GM18867 (cell line): ENCODE measurements at regions not wholly inside any gene's neighbourhood (a gene's known extent, or its start where the extent isn't known, plus 50 kb on each side); places are given as distances from the start of the nearest gene placed in this dataset.
A peak's percentile ranks its signal among the peaks of the same experiment; 100 is the strongest.

Source experiments
- ATAC-seq: cut with Tn5 transposase; IDR thresholded peaks from one replicate; pipeline ENCODE4 v1.9.1; 2021; ENCODE audit warnings: mild to moderate bottlenecking, moderate library complexity; ENCODE audit not compliant: unreplicated experiment

DNA sequence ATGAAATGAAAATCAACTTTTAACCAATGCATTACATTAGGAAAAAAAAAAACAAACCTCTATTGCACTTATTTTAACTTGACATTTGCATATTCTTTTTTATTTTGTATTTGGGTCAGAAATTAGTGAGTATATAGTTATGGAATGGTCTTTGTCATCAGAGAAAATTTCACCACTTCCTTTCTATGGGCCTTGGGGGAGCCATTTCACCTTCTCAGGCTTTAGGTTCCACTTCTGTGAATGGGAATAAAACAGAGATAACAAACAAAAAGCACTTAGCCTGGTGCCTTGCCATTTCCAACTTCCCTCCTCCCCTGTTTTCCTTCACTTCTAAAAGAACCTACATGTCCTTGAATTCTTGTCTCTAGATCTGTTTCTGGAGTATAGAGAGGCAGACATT lies 168.0 kb upstream of the STT3B start:
- ATAC-seq: no peak

DNA sequence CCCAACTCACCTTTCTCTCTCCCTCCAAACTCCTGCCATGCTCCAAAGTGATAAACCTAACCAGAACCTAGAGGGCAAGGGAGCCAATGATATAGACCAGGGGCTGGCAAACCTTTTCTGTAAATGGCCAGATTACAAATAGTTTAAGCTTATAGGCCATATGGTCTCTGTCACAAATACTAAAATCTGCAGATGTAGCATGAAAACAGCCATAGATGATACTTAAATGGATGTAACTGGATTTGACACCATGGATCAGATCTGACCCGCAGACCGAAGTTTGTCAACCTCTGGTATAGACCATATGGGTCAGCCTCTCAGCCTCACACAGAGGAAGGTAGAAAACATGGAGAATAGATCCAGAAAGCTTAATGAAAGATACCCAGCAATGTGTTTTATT lies 165.2 kb upstream of the STT3B start:
- no peak for ATAC-seq

DNA sequence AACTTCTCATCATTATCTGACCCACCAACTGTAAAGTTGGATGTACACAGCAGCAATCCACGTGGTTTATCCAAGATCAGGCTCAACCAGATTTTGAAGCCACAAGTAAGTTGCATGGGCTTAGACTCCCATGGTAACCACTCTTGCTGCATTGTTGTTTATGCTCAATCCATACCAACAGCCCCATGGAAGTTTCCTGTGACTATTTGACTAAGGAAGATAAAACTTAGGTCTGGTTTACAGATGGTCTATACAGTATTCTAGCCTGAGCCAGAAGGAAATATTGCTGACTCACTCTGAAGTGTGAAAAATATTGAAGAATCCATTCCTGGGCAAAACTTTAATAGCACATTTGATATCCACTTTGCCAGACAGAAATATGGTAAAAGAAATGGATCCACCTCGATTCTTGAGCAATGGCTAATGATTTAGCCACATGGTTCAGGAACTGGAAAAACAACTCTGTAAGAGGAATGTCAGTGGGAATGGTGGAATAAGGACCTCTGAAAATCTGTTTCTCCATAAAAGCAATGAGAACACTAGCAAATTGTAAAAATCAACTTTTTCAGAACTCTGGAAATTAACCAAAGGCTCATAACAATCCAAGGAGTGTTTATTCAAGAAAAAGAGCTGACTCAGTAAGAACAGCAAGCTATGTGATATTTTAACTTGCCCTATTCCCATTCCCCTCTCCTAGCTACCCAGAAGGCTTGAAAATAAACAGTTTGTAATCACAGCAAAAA lies 162.9 kb upstream of the STT3B start:
- ATAC-seq: no peak

DNA sequence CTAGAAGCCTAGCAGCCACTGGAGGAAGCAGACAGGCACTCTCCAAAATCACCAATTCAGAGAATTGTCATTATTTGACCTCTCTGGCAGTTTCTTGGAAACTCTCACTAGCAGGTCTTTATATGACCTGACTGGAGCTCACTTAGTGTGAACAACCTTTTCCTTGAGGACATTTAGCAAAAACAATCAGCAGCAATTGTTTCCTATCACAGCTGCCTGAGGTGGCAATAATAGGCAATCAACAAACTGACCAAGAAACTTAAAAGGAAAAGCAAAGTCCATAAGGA lies 162.4 kb upstream of the STT3B start:
- no peak for ATAC-seq

DNA sequence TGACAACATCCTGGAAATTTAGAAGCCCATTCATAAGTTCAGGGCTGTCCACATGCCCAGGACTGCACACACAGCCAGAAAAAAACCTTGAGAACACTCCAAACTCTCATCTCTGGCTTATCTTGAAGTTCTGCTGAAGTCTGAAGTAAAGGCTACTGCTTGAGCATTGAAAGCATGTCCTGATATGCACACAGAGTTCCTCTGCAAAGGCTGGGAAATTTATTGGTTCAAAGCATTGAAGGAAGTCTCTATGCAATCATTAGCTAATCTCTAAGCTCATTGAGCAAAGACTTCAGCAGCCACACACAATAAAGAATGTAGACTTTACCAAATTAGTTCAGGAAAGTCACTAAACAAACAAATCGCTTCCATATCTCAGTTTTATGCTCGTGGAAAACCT lies 162.0 kb upstream of the STT3B start:
- no peak for ATAC-seq

DNA sequence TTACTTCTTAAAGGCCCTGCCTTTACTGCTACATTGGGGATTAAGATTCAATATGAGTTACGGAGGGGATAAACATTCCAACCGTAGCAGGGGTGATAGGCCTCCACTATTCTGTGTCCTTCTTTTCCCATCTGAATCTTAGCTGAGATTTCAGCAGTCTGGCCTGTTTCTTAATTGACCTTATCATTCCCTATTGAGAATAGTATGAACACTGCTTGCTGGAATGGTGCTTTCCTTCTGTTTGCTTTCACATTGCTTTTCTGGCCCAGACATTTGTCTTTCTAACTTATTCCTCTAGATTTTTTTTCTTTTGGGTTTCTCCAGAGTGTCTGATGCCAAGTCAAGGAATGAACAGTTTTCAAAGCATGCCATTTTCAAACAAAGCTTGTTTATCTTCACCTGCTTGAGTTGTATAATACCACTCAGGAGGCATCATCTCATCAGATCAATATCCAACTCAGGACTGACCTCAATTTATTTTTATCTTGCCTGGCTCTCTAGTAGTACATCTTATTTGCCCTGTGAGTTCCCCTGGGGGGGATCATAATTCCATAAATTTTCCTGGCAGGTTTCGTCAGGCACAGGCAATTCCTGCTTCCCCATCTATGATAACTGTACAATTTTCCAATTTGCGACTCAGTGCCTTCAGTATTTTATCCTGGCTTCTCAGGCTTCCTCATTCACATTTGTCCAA lies 161.1 kb upstream of the STT3B start:
- no peak for ATAC-seq

DNA sequence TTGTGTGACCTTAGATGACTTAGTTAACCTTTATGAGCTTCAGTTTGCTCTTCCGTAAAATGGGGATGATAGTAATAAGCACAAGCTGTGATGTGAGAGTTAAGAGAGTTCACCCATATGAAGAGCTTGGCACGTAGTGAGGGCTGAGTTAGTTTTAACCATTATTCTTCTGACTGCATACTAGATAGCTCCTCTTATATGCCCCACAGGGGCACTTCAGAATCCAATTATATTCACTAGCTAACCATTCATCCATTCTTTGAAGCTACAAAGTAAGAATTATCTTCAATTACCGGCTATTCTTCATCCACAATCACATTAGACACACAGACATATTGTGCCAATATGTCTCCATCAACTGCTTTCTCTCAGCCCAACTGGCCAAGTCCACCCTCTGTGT lies 159.0 kb upstream of the STT3B start:
- ATAC-seq: no peak

DNA sequence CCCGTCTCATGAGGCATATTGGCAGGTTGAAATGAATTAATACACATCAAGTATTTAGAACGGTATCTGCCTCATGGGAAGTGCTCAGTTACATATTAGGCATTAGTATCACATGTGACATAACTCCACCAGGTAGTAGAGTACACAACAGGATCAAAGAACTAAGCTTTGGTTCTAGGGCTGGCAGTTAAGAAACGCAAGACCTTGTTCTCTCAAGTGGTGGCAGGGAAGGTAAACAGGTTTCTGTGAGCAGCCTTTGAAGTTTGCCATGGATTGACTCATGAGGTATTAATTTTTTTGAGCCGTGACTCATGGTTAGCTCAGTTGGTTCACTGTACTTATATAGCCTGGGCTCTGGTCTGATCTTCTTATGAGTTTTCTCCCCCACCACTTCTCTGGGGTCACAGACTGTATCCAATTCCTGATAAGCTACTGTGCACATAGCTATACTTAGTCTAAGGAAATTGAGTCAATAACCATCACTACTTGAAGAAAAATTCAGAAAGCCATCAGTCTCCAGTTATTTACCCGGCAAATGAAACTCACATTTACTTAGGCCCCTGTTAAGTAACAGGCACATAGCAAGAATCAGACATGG lies 155.6 kb upstream of the STT3B start:
- ATAC-seq: no peak

DNA sequence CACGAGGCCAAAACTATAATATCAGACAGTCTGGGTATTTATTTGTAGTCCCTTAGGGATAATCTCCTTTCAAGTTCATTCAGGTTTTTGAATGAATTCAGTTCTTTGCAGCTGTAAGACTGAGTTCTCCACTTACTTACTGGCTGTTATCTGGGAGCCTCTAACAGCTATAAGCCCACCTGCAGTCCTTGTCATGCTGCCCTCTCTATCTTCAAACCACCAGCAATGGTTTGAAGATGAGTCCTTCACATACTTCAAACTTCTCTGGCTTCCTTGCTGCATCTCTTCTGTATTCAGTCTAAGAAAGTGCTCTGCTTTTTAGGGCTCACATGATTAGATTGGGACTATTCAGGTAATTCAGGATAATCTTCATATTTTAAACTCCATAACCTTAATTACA lies 154.5 kb upstream of the STT3B start:
- ATAC-seq: no peak

DNA sequence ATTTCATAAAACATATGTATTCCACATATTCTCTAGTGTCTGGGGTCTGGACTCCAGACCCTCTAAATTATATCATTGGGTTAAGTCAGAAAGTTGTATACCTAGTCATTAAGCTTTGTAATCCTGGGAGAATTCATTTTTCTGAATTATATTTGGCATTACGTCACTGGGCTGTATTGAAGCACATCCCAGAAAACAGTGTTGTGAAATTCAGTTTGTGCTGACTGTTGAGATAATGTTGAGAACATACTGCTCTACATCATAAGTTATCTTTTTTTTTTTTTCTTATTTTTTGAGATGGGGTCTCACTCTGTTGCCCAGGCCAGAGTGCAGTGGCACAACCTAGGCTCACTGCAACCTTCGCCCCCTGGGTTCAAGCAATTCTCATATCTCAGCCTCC lies 153.1 kb upstream of the STT3B start:
- ATAC-seq: no peak

DNA sequence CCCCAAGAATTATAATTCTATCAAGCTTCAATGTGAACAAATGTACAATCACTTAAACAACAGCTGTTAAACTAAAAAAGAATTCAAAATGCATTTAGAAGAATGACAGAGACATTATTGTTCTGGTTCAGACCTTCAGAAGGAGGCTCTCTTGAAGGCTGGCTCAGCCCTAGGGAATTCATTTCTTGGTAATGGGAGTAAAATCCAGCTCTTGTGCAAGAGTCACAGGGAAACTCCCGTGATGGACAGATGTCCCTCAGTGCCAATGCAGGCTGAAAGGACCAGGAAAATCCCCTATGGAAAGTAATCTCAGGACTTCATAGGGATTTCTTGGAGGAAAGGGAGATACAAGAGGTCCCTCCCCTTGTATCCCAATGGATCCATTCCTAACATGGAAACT lies 149.9 kb upstream of the STT3B start:
- no peak for ATAC-seq

DNA sequence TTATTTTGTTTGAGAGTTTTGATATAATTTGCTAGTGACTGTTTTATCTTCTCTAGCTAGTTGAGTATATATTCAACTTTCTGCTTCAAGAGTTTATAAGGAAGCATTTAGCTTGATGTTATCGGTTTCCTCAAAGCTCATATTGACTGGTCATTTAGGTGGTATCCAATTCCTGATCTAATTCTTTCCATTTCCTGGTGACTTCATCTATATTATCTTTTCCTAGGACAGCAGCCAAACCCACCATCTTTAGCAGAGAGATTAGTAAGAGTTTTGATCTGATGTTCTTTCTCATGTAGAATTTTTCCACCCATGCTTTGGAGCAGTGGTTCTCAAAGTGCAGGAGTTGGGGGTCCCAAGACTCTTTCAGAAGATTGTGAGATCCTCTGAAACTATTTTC lies 148.6 kb upstream of the STT3B start:
- no peak for ATAC-seq

DNA sequence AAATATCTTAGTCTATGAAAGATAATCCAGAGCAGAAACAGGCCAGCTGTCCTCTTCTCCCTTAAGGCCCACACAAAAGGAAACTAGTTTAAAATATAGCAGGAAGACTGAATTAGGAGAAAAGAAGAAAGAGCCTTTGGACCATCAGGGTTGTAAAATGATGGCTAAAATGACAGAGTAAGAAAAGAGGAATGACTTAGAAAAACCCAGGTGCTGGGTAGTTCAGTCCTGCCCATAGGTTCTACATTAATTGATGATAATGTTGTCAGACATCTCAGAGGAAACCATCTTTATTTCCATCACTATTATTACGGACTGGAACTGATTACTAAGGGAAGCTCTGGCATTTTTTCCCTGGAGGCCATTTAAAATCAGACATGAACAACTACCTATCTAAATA lies 142.8 kb upstream of the STT3B start:
- no peak for ATAC-seq

DNA sequence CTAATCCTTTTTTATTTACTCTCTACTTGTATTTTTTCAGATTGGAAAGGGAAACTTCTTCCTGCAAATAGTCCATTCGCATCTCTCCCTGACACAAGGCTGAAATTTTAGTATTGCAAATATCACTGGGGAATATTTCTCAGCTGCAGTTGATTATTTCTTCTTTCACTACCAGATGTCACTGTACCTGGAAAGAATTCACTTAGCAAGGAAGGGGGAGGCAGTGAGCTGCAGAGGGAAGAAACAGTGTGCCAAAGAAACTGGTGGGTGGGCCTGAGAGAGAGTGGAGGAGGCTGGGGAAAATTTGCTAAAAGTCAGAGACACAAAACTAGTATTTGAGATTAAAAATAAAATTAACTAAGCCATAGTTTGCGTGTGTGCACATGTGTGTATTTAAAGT lies 142.3 kb upstream of the STT3B start:
- no peak for ATAC-seq

DNA sequence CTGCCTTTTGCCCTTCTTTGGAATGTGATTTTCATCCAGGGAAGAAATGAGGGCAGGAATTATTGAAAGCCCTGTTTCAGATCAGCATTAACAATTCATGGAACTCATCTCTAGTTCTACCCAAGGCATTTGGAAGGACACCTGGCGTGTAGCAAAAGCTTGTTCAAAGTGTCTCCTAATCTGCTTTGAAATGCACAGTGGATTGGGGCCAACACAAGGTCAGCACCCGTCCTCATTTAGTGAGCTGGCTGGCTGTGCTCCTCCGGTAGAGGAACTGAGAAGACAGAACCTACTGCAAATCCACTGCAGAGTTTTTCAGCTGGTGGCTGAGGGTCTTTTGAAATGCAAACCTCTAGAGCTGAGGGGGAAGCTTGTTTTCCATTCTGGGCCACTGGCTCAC lies 141.6 kb upstream of the STT3B start:
- peak; percentile 62 for ATAC-seq

DNA sequence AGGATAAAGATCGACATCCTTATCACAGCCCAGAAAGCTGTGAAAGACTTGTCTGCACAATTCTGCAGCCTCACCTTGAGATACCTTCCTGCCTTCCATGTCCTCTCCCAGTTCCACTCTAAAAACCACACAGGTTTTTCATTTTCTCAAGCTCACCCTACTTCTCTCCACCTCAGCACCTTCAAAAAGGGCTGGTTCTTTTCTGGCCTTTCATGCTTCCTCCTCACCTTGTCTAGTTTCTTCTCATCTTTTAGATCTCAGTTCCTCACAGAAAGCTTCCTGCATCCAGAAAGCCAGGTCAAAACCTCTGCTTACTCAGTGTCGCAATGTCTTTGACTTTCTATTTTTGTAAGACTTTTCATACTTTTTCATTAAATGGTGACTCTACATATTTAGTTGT lies 140.2 kb upstream of the STT3B start:
- ATAC-seq: peak; percentile 66

DNA sequence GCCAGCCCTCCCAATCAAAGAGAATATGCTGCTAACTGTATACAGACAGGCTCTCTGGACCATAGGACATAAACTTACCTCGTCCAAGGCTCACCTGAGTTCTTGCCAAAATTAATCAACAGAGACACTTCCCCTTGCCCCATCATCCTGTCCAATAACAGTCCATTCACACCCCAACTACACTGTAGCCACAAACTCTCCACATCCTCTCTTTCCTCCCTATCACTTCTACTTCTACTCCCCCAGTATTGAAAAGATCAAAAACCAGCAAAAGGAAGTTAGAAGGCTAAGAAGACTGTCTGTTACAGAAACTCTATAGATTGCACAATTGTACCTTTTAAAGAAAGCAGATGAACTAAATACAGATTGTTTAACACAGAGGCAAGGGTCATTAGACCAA lies 133.5 kb upstream of the STT3B start:
- ATAC-seq: no peak

DNA sequence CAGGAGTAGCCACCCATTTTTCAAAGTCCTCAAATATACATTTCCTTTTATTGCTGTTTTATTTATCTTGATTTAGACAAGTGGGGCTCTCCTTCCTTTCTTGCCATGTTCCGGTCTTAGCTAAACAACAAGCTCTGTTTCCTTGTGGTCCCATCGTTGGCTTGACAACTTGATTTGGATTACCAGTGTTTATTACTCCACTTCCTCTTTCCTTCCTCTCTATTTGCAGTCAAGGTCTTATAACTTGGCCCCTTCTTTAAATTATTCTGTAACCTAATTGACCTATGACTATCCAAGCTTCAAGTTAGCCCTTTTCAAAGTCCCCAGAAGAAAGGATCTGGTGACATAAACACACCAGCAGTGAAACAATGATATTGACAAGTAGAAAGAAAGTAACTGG lies 130.6 kb upstream of the STT3B start:
- ATAC-seq: no peak

DNA sequence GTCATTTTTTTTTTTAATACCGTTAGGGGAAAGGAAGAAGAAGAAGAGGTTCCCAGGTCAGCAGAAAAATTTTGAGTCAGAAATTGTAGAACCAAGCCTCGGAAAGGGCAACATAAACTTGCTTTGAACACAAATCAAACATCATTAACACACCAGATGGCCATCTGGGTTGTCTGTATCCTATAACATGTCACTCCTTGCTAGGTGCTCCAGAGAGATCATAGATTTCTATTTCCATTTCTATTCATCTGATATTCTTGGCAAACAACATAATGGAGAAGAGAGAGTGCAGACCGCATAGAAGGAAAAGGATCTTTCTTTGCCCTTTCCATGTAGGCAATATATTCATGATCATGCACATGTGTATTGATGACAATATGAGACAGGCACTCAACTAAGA lies 129.5 kb upstream of the STT3B start:
- no peak for ATAC-seq

DNA sequence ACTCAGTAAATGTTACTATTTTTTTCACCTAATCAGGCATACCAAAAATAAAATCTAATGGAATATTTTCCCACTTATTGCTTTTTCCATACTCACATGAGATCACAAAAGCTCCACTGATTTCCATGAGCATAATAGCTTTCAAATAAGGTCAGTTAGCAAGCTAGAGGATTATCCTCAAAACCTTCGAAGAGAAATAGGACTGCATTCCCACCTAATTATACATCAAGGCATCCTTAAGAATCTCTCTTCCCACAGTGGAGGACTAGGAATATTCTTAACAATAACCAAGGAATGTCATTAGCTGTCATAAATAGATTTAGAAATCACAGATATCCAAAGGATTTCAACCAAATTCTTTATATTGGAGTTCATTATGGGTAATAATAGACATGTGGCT lies 127.9 kb upstream of the STT3B start:
- no peak for ATAC-seq

DNA sequence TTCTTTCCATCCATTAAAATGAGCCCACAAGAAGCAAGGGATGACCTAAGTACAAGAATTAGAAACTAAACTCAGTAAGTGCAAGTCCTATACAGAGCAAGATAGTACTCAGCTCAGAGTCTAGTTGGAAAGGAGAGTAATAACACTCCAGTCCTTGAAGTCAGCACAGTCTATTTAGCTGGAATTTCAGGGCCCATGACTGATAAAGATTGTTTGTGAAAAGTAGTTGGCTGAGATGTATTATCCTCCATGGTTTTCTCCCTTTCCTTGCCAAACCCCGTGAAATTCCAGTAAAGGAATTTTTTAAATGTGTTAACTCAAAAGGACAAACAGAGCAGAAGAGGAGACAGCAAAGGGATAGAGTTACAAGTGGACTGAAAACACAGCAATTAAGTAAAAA lies 127.2 kb upstream of the STT3B start:
- ATAC-seq: no peak

DNA sequence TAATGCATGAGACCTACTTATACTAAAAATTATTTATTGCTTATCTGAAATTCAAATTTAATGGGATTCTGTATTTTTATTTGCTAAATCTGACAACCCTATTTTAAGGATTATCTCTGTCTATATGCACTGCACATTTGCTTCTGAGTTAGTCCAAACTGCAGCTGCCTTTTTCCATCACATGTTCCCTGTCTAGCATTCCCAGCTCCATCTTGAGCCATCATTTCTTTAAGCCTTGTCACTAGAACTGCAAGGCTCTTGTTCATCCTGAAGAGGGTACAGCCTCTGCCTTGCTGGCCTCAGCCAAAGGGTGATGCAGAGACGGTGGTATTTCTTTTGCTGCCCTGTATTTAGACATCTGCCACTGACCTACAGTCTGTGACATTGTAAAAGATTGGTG lies 125.8 kb upstream of the STT3B start:
- no peak for ATAC-seq

DNA sequence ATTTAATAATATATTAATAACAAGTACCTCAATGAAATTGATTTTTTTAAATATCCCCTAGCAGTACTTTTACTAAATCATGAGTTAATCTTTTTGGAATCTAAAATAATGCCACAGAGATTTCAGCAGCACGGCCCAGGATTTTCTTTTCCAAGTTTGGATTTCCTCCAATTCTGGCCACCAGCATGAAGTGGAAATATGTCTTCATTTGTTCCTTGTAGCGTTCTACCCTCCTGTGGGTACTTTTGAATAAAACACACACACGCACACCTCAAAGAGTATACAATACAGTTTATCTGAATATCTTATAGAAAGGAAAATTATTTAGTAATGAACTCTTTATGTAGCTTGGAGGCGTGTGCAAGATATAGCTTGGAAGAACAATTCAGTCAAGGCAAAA lies 125.1 kb upstream of the STT3B start:
- no peak for ATAC-seq
